Erythroblast (primary cell): ENCODE measurements at regions not wholly inside any gene's neighbourhood (a gene's known extent, or its start where the extent isn't known, plus 50 kb on each side); places are given as distances from the start of the nearest gene placed in this dataset.

Experiments
- GATA1 ChIP-seq: IDR thresholded peaks from 2 replicates; pipeline ENCODE4 v1.6.1; 2011; ENCODE audit warnings: low read depth, mild to moderate bottlenecking, control low read depth, low read length, moderate library complexity
- POLR2A ChIP-seq: IDR thresholded peaks from 2 replicates; pipeline ENCODE4 v1.6.1; 2011; ENCODE audit warnings: mild to moderate bottlenecking, low read length

- TF ChIP-seq POLR2A: no peak
- TF ChIP-seq GATA1: no peak
These were observed 861.9 kb upstream of the SEMA6D start for GRCh38 chr15:46855388-46855787.
